SU-DHL-6 (cell line): ENCODE measurements at regions not wholly inside any gene's neighbourhood (a gene's known extent, or its start where the extent isn't known, plus 50 kb on each side); places are given as distances from the start of the nearest gene placed in this dataset.

Experiments
- H2AFZ ChIP-seq: fragments of 200-600 bp; sonication (generic); 2 replicates; pipeline ENCODE4 v1.6.1; 2014; ENCODE audit warnings: low read depth, mild to moderate bottlenecking, moderate library complexity, mixed read lengths, antibody characterized with exemption, low read length; ENCODE audit not compliant: severe bottlenecking
- H3F3A ChIP-seq: fragments of 200-600 bp; shearing (Covaris generic); 2 replicates; pipeline ENCODE4 v1.6.0; 2016; ENCODE audit warnings: antibody characterized with exemption, mild to moderate bottlenecking; ENCODE audit not compliant: insufficient read depth
- H3K27ac ChIP-seq: fragments of 200-600 bp; sonication (generic); 2 replicates; pipeline ENCODE4 v1.5.1; 2016; ENCODE audit warnings: low read depth, mild to moderate bottlenecking, low read length, moderate library complexity, mixed read lengths
- H3K27me3 ChIP-seq: fragments of 200-600 bp; sonication (generic), shearing (Covaris generic); 2 replicates; pipeline ENCODE4 v1.6.0; 2014; ENCODE audit warnings: mild to moderate bottlenecking, low read length
- H3K36me3 ChIP-seq: fragments of 200-600 bp; sonication (generic); 2 replicates; pipeline ENCODE4 v1.6.1; 2014; ENCODE audit warnings: mild to moderate bottlenecking, low read length, mixed read lengths
- H3K4me2 ChIP-seq: fragments of 300-600, 200-600 bp; shearing (Covaris generic), sonication (generic); 2 replicates; pipeline ENCODE4 v1.6.0; 2014; ENCODE audit warnings: low read length, low read depth, mild to moderate bottlenecking; ENCODE audit not compliant: poor library complexity, severe bottlenecking
- H3K4me3 ChIP-seq: fragments of 200-600 bp; sonication (generic); 2 replicates; pipeline ENCODE4 v1.5.1; 2014; ENCODE audit warnings: antibody characterized with exemption, low read length, mild to moderate bottlenecking, mixed read lengths; ENCODE audit not compliant: insufficient read depth, poor library complexity, severe bottlenecking
- H3K79me2 ChIP-seq: fragments of 200-600 bp; sonication (generic); 2 replicates; pipeline ENCODE4 v1.6.1; 2014; ENCODE audit warnings: mild to moderate bottlenecking, low read length, moderate library complexity; ENCODE audit not compliant: insufficient read depth
- H3K9ac ChIP-seq: fragments of 200-600 bp; sonication (generic); 2 replicates; pipeline ENCODE4 v1.7.0; 2014; ENCODE audit warnings: mild to moderate bottlenecking, low read length
- H3K9me2 ChIP-seq: fragments of 200-600 bp; sonication (generic); replicated peaks from 2 replicates; pipeline ENCODE4 v1.6.1; 2014; ENCODE audit warnings: low read length; ENCODE audit not compliant: insufficient read depth
- H3K9me3 ChIP-seq: fragments of 200-600 bp; sonication (generic); 2 replicates; pipeline ENCODE4 v1.6.1; 2014; ENCODE audit warnings: low read length, mixed read lengths; ENCODE audit not compliant: insufficient read depth
- H4K20me1 ChIP-seq: fragments of 200-600 bp; sonication (generic); 2 replicates; pipeline ENCODE4 v1.6.1; 2014; ENCODE audit warnings: low read depth, mild to moderate bottlenecking, antibody characterized with exemption, low read length, moderate library complexity, mixed read lengths
- EZH2phosphoT487 ChIP-seq: fragments of 200-600 bp; sonication (generic), shearing (Covaris generic); conservative IDR thresholded peaks from 2 replicates; pipeline ENCODE4 v1.6.1; 2018; ENCODE audit warnings: mild to moderate bottlenecking, antibody characterized with exemption, low read length, moderate library complexity, mixed read lengths
- TF ChIP-seq, protein P1 (sequence below): fragments of 200-600 bp; sonication (generic); IDR thresholded peaks from one replicate; pipeline ENCODE4 v1.5.1; 2017; ENCODE audit warnings: antibody characterized with exemption, mild to moderate bottlenecking, low read length, moderate library complexity; ENCODE audit not compliant: insufficient read depth, poor library complexity, severe bottlenecking

- no peak overlapping the region for H3K27ac ChIP-seq
- no peaks in the 10 kb centered on the region for H3K9me2 ChIP-seq
- H4K20me1 ChIP-seq = no peaks in the 10 kb centered on the region
- no peak overlapping the region for H2AFZ ChIP-seq
- TF ChIP-seq, protein P1, sequence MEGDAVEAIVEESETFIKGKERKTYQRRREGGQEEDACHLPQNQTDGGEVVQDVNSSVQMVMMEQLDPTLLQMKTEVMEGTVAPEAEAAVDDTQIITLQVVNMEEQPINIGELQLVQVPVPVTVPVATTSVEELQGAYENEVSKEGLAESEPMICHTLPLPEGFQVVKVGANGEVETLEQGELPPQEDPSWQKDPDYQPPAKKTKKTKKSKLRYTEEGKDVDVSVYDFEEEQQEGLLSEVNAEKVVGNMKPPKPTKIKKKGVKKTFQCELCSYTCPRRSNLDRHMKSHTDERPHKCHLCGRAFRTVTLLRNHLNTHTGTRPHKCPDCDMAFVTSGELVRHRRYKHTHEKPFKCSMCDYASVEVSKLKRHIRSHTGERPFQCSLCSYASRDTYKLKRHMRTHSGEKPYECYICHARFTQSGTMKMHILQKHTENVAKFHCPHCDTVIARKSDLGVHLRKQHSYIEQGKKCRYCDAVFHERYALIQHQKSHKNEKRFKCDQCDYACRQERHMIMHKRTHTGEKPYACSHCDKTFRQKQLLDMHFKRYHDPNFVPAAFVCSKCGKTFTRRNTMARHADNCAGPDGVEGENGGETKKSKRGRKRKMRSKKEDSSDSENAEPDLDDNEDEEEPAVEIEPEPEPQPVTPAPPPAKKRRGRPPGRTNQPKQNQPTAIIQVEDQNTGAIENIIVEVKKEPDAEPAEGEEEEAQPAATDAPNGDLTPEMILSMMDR = no peak
- no peak for TF ChIP-seq EZH2phosphoT487
- no peaks in the 10 kb centered on the region for H3K36me3 ChIP-seq
- no peaks in the 10 kb centered on the region for H3K79me2 ChIP-seq
- no peak overlapping the region for H3K9ac ChIP-seq
- H3F3A ChIP-seq = no peaks in the 10 kb centered on the region
- H3K4me3 ChIP-seq = no peak overlapping the region
- no peaks in the 10 kb centered on the region for H3K9me3 ChIP-seq
- no peak overlapping the region for H3K4me2 ChIP-seq
- H3K27me3 ChIP-seq = no peaks in the 10 kb centered on the region
Measured at GRCh38 chr12:19608039-19608438, 168.7 kb downstream of the AEBP2 start.

DNA sequence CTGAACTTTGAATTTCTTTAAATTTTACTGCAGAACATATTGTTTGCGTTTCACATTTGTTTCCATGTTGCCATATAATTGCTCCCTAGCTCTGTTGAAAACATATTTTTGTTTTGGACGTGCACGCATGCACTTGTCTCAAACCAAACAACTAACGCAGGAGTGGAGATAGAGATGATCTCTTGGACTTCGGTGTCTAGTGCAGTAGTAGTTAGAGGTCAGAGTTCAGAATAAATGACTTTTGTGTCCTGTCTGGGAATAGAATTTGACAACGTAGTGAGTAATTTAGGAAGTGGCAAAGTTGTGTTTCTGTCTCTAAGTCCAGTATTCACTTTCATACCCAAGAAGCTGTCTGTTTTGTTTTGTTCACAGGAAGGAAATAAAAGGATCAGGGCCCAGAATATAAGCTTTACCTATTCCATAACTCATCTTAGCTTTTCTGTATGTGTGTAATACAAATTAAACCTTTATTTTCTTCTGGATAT is 173.8 kb downstream of the AEBP2 start:
- H3K27me3 ChIP-seq = no peaks in the 10 kb centered on the region
- H3K9me3 ChIP-seq = no peaks in the 10 kb centered on the region
- H3K4me3 ChIP-seq = no peak overlapping the region
- H3K27ac ChIP-seq = no peak overlapping the region
- no peaks in the 10 kb centered on the region for H3F3A ChIP-seq
- H4K20me1 ChIP-seq = no peaks in the 10 kb centered on the region
- H3K79me2 ChIP-seq = no peaks in the 10 kb centered on the region
- no peak for TF ChIP-seq EZH2phosphoT487
- TF ChIP-seq, protein P1 = no peak
- no peaks in the 10 kb centered on the region for H3K36me3 ChIP-seq
- no peak overlapping the region for H2AFZ ChIP-seq
- no peaks in the 10 kb centered on the region for H3K9me2 ChIP-seq
- no peak overlapping the region for H3K9ac ChIP-seq
- H3K4me2 ChIP-seq = no peak overlapping the region

GRCh38 chr12:19614601-19615383 is 175.5 kb downstream of the AEBP2 start:
- TF ChIP-seq, protein P1 = no peak
- no peak for TF ChIP-seq EZH2phosphoT487
- Histone ChIP-seq H3F3A (no peaks in the 10 kb centered on the region), H3K9me2 (no peaks in the 10 kb centered on the region), H3K9ac (no peak overlapping the region), H3K9me3 (no peaks in the 10 kb centered on the region), H4K20me1 (no peaks in the 10 kb centered on the region), H2AFZ (no peak overlapping the region), H3K4me3 (no peak overlapping the region), H3K79me2 (no peaks in the 10 kb centered on the region), H3K27me3 (no peaks in the 10 kb centered on the region), H3K27ac (no peak overlapping the region), H3K4me2 (no peak overlapping the region), H3K36me3 (no peaks in the 10 kb centered on the region)
